ENCODE measurements at regions not wholly inside any gene's neighbourhood (a gene's known extent, or its start where the extent isn't known, plus 50 kb on each side); places are given as distances from the start of the nearest gene placed in this dataset.

- no peak for TF ChIP-seq CTCF (IDR thresholded peaks at IDR 0.05)
- no peak for TF ChIP-seq POLR2A (IDR thresholded peaks at IDR 0.05)
Measured at GRCh38 chr10:31242902-31243301, 76.1 kb upstream of the ZEB1 start.

All from heart left ventricle (tissue), 13 donors.